ENCODE measurements at regions not wholly inside any gene's neighbourhood (a gene's known extent, or its start where the extent isn't known, plus 50 kb on each side); places are given as distances from the start of the nearest gene placed in this dataset.

- no peak for TF ChIP-seq CTCF (IDR thresholded peaks at IDR 0.05)
- TF ChIP-seq POLR2AphosphoS5 (IDR thresholded peaks at IDR 0.05): no peak
- TF ChIP-seq POLR2A (IDR thresholded peaks at IDR 0.05): no peak
These were observed 62.6 kb downstream of the DIO3 start for GRCh38 chr14:101623685-101624444.

Data from suprapubic skin (tissue), 4 donors.